MM.1S (cell line): ENCODE measurements at regions not wholly inside any gene's neighbourhood (a gene's known extent, or its start where the extent isn't known, plus 50 kb on each side); places are given as distances from the start of the nearest gene placed in this dataset.
A peak's percentile ranks its signal among the peaks of the same experiment; 100 is the strongest.
"Not testable (repeated sequence)": the region's sequence is repeated elsewhere in the genome, so short reads cannot be mapped to it uniquely, and the experiment has no call there.

Experiments used
- DNase-seq: peaks from one replicate; pipeline ENCODE4 v3.0.0-alpha.2; 2015
- H2AFZ ChIP-seq: fragments of 300-600 bp; sonication (generic); 2 replicates; pipeline ENCODE4 v1.6.0; 2016; ENCODE audit warnings: antibody characterized with exemption, low read length
- H3F3A ChIP-seq: fragments of 300-600 bp; sonication (generic); 2 replicates; pipeline ENCODE4 v1.6.1; 2016; ENCODE audit warnings: mild to moderate bottlenecking, antibody characterized with exemption, low read length, moderate library complexity, mixed read lengths; ENCODE audit not compliant: insufficient read depth
- H3K27ac ChIP-seq: fragments of 300-600 bp; sonication (generic); 2 replicates; pipeline ENCODE4 v1.5.1; 2016; ENCODE audit warnings: mild to moderate bottlenecking, low read length
- H3K27me3 ChIP-seq: fragments of 300-600 bp; sonication (generic); replicated peaks from 2 replicates; pipeline ENCODE4 v1.6.0; 2016; ENCODE audit warnings: low read length; ENCODE audit not compliant: insufficient read depth
- H3K36me3 ChIP-seq: fragments of 300-600 bp; sonication (generic); replicated peaks from 2 replicates; pipeline ENCODE4 v1.6.1; 2016; ENCODE audit warnings: mild to moderate bottlenecking, low read length, mixed read lengths; ENCODE audit not compliant: insufficient read depth
- H3K4me1 ChIP-seq: fragments of 300-600 bp; sonication (generic); 2 replicates; pipeline ENCODE4 v1.6.1; 2016; ENCODE audit warnings: low read length, mixed read lengths
- H3K4me2 ChIP-seq: fragments of 300-600 bp; sonication (generic); 2 replicates; pipeline ENCODE4 v1.6.0; 2016; ENCODE audit warnings: low read depth, low read length
- H3K4me3 ChIP-seq: fragments of 300-600 bp; sonication (generic); 2 replicates; pipeline ENCODE4 v1.5.1; 2016; ENCODE audit warnings: low read length, mixed read lengths
- H3K79me2 ChIP-seq: fragments of 300-600 bp; sonication (generic); 2 replicates; pipeline ENCODE4 v1.6.1; 2016; ENCODE audit warnings: mixed run types, low read length, mixed read lengths
- H3K9ac ChIP-seq: fragments of 300-600 bp; sonication (generic); 2 replicates; pipeline ENCODE4 v1.6.1; 2016; ENCODE audit warnings: low read length, mixed read lengths
- H3K9me2 ChIP-seq: fragments of 300-600 bp; sonication (generic); replicated peaks from 2 replicates; pipeline ENCODE4 v1.6.1; 2016; ENCODE audit warnings: mild to moderate bottlenecking, low read length, mixed read lengths; ENCODE audit not compliant: insufficient read depth
- H3K9me3 ChIP-seq: fragments of 300-600 bp; sonication (generic); replicated peaks from 2 replicates; pipeline ENCODE4 v1.6.1; 2016; ENCODE audit warnings: mild to moderate bottlenecking, low read length, mixed read lengths; ENCODE audit not compliant: insufficient read depth
- H4K20me1 ChIP-seq: fragments of 300-600 bp; sonication (generic); 2 replicates; pipeline ENCODE4 v1.6.1; 2016; ENCODE audit warnings: mild to moderate bottlenecking, low read length, moderate library complexity, mixed read lengths; ENCODE audit not compliant: insufficient read depth
- EZH2 ChIP-seq: fragments of 300-600 bp; sonication (generic); optimal IDR thresholded peaks from 2 replicates; pipeline ENCODE3; 2017; ENCODE audit warnings: low read depth, mild to moderate bottlenecking, antibody characterized with exemption, low read length, mixed read lengths
- EZH2phosphoT487 ChIP-seq: fragments of 300-600 bp; sonication (generic); IDR thresholded peaks from 2 replicates; pipeline ENCODE4 v1.6.1; 2018; ENCODE audit warnings: antibody characterized with exemption, low read length
- TF ChIP-seq, protein P1 (sequence below): fragments of 300-600 bp; sonication (generic); IDR thresholded peaks from 2 replicates; pipeline ENCODE4 v1.5.1; 2016; ENCODE audit warnings: antibody characterized with exemption, low read length, mixed read lengths

DNA sequence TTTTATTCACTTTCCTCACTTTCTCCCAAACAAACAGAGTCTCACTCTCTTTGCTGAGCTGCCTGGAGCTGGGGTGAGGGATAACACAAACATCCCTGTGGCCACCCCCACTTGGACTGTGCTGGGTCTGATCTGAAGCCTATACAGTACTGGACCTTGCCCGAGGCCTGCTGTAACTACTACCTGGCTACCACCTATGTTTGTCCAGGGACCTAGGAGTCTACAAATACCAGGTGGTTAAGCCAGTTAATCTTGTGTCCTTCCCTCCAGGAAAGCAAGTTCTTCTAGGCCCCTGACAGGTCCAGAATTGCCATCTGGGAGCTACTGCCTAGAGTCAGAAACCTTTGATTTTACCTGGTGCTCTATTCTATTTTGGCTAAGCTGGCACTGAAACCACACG is 87.3 kb downstream of the RTL3 start:
- H3F3A ChIP-seq = no peaks in the 10 kb centered on the region
- TF ChIP-seq, protein P1, sequence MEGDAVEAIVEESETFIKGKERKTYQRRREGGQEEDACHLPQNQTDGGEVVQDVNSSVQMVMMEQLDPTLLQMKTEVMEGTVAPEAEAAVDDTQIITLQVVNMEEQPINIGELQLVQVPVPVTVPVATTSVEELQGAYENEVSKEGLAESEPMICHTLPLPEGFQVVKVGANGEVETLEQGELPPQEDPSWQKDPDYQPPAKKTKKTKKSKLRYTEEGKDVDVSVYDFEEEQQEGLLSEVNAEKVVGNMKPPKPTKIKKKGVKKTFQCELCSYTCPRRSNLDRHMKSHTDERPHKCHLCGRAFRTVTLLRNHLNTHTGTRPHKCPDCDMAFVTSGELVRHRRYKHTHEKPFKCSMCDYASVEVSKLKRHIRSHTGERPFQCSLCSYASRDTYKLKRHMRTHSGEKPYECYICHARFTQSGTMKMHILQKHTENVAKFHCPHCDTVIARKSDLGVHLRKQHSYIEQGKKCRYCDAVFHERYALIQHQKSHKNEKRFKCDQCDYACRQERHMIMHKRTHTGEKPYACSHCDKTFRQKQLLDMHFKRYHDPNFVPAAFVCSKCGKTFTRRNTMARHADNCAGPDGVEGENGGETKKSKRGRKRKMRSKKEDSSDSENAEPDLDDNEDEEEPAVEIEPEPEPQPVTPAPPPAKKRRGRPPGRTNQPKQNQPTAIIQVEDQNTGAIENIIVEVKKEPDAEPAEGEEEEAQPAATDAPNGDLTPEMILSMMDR = no peak
- no peak for TF ChIP-seq EZH2phosphoT487
- no peak for TF ChIP-seq EZH2
- H3K79me2 ChIP-seq = no peaks in the 10 kb centered on the region
- H3K4me3 ChIP-seq = no peak overlapping the region
- no peaks in the 10 kb centered on the region for H3K9me3 ChIP-seq
- no peak overlapping the region for H3K4me2 ChIP-seq
- no peak overlapping the region for H3K27ac ChIP-seq
- H3K4me1 ChIP-seq = no peaks in the 10 kb centered on the region
- H3K27me3 ChIP-seq = no peaks in the 10 kb centered on the region
- DNase-seq = no peak
- H3K9me2 ChIP-seq = no peaks in the 10 kb centered on the region
- no peak overlapping the region for H3K9ac ChIP-seq
- H2AFZ ChIP-seq = no peak overlapping the region
- no peaks in the 10 kb centered on the region for H3K36me3 ChIP-seq
- no peaks in the 10 kb centered on the region for H4K20me1 ChIP-seq

DNA sequence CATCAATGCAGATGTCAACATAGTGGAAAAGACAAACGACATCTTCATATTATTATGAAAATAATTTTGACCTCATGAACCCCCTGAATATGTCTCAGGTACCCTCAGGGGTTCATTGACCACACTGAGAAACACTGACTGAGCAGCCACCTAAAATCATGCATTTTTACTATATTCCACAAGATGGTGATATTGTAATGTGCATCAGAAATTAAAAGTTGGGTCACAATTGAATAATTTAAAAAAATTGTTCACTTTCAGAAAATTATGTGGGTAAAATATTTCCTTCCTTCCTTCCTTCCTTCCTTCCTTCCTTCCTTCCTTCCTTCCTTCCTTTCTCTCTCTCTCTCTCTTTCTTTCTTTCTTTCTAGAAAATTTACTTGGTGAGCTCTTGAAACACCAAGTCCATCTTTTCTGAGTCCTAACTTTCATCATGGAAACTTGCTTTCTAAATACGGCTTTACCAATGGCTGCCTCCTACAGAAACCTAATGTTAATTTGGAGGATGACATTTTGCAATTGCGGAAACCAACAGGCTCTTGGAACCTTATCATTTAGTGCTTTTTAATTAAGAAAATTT is 103.6 kb downstream of the RTL3 start:
- no peaks in the 10 kb centered on the region for H4K20me1 ChIP-seq
- H3K9me3 ChIP-seq = no peaks in the 10 kb centered on the region
- peak; percentile 27 for DNase-seq
- no peaks in the 10 kb centered on the region for H3K4me1 ChIP-seq
- H3K36me3 ChIP-seq = no peaks in the 10 kb centered on the region
- no peaks in the 10 kb centered on the region for H3K27me3 ChIP-seq
- TF ChIP-seq, protein P1 = peak; percentile 50
- TF ChIP-seq EZH2 = no peak
- no peak for TF ChIP-seq EZH2phosphoT487
- no peaks in the 10 kb centered on the region for H3K9me2 ChIP-seq
- no peak overlapping the region for H3K9ac ChIP-seq
- H3F3A ChIP-seq = no peaks in the 10 kb centered on the region
- no peak overlapping the region for H3K4me3 ChIP-seq
- H2AFZ ChIP-seq = no peak overlapping the region
- no peaks in the 10 kb centered on the region for H3K79me2 ChIP-seq
- no peak overlapping the region for H3K27ac ChIP-seq
- no peak overlapping the region for H3K4me2 ChIP-seq

DNA sequence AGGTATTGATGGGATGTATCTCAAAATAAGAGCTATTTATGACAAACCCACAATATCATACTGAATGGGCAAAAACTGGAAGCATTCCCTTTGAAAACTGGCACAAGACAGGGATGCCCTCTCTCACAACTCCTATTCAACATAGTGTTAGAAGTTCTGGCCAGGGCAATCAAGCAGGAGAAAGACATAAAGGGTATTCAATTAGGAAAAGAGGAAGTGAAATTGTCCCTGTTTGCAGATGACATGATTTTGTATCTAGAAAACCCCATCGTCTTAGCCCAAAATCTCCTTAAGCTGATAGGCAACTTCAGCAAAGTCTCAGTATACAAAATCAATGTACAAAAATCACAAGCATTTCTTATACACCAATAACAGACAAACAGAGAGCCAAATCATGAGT is 106.5 kb downstream of the RTL3 start:
- not testable (repeated sequence) for H3K9me2 ChIP-seq, H3K27me3 ChIP-seq, H3K4me2 ChIP-seq, H3K4me1 ChIP-seq, H3F3A ChIP-seq, H3K79me2 ChIP-seq, H2AFZ ChIP-seq, H4K20me1 ChIP-seq, H3K27ac ChIP-seq, H3K9me3 ChIP-seq, H3K4me3 ChIP-seq, H3K9ac ChIP-seq, DNase-seq, H3K36me3 ChIP-seq

DNA sequence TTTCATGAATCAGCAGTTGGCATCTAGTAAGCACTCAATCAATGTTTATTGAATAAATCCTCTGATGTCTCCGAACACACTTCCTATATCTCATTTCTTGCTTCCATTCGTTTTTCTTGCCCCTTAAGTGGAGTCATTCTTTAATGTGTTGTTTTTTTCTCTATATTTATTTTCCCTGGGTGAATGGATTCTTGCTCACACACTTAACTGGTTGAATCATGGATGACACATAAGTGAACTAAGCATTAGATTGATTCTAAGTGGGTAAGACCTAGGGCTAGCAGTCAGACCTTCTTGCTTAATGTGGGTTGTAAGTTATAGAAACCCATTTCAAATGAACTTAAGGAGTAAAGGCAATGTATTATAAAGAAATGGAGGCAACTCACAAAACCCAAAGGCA is 111.1 kb downstream of the RTL3 start:
- no peaks in the 10 kb centered on the region for H3K79me2 ChIP-seq
- TF ChIP-seq, protein P1 = no peak
- no peak for TF ChIP-seq EZH2phosphoT487
- H3K9me2 ChIP-seq = no peaks in the 10 kb centered on the region
- H3K9ac ChIP-seq = no peak overlapping the region
- no peaks in the 10 kb centered on the region for H4K20me1 ChIP-seq
- H3K27ac ChIP-seq = no peak overlapping the region
- H3K4me3 ChIP-seq = no peak overlapping the region
- H3K27me3 ChIP-seq = no peaks in the 10 kb centered on the region
- H3K9me3 ChIP-seq = no peaks in the 10 kb centered on the region
- H3K4me2 ChIP-seq = no peak overlapping the region
- no peaks in the 10 kb centered on the region for H3K4me1 ChIP-seq
- no peak for DNase-seq
- no peak overlapping the region for H2AFZ ChIP-seq
- no peaks in the 10 kb centered on the region for H3K36me3 ChIP-seq
- no peaks in the 10 kb centered on the region for H3F3A ChIP-seq
